ENCODE measurements at regions not wholly inside any gene's neighbourhood (a gene's known extent, or its start where the extent isn't known, plus 50 kb on each side); places are given as distances from the start of the nearest gene placed in this dataset.
A peak's percentile ranks its signal among the peaks of the same experiment; 100 is the strongest.
"Not testable (repeated sequence)": the region's sequence is repeated elsewhere in the genome, so short reads cannot be mapped to it uniquely, and the experiment has no call there.

DNA sequence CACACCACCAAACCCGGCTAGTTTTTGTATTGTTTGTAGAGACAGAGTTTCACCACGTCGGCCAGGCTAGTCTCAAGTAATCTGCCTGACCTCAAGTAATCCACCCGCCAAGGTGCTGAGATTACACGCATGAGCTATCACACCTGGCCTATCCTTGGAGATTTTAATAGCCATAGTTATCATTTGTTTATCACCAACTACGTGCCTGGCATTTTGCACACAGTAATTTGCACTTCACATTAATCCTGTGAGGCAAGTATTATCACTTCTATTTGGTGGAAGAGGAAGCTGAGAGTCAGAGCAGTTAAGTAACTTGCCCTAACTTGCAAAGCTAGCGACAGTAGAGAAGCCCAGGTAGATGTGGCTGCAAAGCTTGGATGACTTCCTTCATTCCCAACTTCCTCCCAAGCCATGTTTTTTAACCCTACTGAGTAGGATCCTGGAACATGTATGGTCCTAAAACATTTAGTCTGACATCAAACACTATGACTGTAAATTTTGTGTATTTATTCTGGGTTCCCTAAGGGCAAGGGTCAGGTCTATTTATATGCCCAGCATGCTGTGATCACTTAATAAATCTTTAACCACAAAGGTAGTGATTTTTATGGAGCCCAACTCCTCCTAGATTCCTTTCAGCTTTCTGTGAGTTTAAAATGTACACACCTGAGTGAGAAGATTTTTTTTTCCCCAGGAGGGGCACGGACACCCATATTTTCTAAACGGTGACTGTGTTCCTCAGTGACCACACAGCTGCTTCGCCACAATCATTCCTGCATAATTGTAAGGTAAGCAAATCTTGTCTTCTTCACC, 100.2 kb upstream of the RAI14 start:
- no peak for DNase-seq (ENCODE audit: low spot score)

DNA sequence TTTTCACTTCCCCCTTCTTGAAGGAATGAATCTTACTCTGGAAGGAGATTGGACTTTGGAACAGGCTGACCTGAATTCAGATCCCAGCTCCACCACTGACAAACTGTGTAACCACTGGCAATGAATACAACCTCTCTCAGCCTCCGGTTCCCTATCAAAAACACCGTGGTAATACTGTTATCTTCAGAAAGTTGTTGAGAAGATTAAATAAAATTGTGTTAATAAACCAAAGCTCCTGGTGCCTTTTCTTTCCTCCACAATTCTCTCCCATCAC, 99.7 kb upstream of the RAI14 start:
- no peak for DNase-seq (ENCODE audit: low spot score)

GRCh38 chr5:34561581-34561980, 94.5 kb upstream of the RAI14 start:
- not testable (repeated sequence) for DNase-seq (ENCODE audit: low spot score)

DNA sequence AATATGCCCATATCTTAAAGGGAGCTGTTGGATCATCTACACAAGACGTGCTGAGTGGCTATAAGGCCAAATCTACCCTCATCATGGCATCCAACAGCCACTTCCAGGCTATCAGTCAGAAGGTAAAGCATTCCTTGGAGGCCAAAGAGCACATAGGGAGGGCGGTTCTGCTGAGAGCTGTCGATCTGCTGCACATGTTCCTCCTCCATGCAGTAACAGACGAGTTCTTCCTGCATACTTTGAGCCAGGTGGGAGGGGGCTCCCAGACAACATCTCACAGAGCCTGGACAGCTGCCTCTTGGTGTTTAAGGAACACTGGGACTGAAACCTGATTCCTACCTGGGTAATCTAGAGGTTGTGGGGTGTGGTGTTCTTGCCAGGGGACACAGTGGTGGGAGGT, 93.3 kb upstream of the RAI14 start:
- DNase-seq (ENCODE audit: low spot score), result no peak

DNA sequence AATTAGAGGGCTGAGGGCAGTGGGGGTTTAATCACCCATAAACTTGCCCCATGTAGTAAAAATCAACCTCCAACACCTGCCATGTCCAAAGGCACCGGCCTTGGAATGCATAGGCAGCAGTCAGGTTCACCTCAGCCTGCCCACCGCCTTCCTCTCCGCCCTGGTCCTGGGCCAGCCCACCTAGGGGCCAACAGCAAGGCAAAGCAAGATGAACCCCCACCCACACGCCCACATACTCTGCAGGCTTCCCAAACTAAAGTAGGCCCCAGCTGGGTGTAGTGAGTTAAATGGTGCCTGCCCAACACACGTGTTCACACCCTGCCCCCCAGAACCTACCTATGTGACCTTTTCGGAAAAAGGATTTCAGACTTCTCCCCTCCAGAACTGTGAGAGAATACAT, 92.9 kb upstream of the RAI14 start:
- DNase-seq (ENCODE audit: low spot score), result no peak

GRCh38 chr5:34563931-34564709, 92.0 kb upstream of the RAI14 start:
- no peak for DNase-seq (ENCODE audit: low spot score)

DNA sequence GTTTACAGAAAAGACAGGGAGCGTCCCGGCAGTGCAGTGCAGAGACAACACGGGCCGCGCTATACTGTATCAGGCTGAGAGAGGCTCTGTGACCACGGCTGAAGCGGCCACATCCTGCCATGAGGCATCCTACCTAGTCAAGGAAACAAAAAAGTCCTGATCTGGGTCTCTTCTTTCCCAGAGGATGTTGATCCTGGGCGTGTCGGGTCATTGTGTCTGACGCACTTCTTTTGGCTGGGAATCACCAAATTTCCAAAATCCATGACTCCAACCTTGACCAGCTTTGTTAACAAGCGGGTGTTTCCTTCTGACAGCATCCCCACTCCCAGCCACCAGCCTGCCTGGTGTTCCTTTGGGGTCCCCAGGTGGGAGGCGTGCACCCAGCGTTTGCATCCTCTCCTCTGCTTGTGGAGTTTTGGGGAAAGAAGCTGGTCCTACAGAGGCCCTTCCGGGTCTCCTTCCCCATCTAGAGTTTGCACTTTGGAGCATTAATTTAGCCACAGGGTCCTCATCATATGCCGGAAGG, 91.4 kb upstream of the RAI14 start:
- DNase-seq (ENCODE audit: low spot score), result no peak

DNA sequence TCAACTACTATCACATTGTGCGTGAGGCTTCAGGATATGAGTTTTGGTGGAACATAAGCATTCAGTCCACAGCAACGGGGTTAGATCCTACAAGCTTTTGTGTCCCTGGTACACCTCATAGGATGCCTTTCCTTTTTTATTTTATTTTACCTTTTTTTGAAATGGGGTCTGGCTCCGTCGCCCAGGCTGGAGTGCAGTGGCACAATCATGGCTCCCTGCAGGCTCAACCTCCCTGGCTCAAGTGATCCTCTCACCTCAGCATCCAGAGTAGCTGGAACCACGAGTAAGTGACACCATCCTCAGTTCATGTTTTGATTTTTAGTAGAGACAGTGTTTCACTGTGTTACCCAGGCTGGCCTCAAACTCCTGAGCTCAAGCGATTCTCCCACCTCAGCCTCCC, 86.0 kb upstream of the RAI14 start:
- no peak for DNase-seq (ENCODE audit: low spot score)

- no peak for DNase-seq (ENCODE audit: low spot score)
Measured at GRCh38 chr5:34570721-34571676, 85.1 kb upstream of the RAI14 start.

GRCh38 chr5:34571677-34572041, 84.5 kb upstream of the RAI14 start:
- DNase-seq (ENCODE audit: low spot score), result no peak

DNA sequence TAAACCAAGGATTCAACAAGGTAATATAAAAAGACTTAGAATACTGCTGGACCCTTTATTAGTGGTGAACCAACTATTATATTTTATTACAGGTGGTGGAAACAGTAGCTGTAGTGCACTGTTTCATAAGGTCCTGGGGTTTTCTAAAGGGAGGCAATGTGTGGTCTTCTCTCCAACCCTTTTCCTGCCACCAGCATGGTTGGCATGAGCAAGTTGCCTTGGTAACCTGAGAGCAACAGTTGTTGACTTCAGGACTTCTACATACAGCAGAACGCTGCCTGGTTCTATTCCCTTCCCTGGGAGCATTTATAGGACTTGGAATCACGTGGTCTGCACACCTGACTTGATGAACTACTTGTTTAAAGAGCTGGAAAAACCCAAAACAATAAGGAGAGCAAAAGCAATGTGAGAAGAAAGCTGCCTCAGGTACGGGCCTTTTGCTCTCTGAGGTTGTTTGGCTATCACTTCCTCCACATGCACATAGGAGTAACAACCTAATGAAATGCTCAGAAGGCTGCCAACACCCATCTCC, 81.1 kb upstream of the RAI14 start:
- DNase-seq (ENCODE audit: low spot score), result no peak

GRCh38 chr5:34576891-34577666, 79.0 kb upstream of the RAI14 start:
- no peak for DNase-seq (ENCODE audit: low spot score)

DNA sequence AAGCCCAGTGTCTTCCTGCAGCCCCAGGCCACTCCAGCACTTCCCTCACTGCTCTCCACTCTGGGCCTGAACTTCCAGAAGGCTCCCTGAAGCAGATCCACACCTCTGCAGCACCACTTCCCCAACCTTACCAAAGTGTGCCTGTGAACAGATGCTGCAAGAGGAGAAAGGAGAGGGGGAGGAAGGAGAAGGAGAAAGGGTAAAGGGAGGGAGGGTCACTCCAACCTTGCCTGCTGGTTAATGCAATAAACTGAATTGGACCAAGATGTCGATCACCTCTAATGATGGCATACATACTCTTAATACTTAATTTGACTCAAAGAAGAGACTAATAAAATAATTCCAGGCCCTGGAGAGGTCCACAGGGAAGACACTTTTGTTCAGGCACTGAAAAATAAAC, 77.2 kb upstream of the RAI14 start:
- DNase-seq (ENCODE audit: low spot score), result no peak

GRCh38 chr5:34580983-34581382, 75.1 kb upstream of the RAI14 start:
- DNase-seq (ENCODE audit: low spot score), result no peak

DNA sequence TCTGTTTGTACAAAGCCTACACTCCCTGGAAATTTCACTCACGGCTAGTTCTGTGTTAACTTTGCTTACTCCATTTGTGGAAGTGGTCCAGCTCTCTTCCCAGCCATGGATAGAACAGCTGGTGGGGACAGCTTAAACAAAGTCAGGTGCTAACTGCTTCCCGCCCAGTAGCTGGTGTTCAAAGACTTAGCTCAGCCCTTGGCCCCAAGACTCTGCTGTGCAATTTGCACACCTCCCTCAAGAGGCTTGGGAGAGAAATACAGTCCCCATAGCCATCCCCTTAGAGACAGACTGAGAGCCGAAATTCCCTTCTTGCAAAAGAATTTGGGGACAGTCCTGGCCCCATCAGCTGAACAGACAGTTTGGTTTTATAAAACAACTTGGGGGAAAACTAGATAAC, 73.8 kb upstream of the RAI14 start:
- DNase-seq (ENCODE audit: low spot score), result no peak

DNA sequence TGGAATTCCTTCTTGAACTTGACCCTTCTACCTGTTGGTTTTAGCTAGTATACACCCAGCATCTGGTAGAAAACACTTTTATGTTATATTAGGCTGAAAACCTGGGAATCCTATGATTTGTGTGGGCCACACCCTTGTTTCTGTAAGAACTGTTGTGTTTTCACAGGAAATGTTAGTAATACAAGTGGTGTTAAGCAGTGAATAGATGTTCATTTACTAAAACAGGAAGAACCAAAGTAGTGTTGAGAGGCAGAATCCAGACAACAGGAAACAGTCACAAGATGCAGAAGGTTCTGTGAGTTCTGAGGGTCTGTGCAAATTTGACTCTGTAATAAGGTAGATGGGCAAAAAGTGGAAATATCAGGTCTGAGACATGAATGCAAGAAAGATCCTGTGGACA, 73.0 kb upstream of the RAI14 start:
- DNase-seq (ENCODE audit: low spot score), result no peak

DNA sequence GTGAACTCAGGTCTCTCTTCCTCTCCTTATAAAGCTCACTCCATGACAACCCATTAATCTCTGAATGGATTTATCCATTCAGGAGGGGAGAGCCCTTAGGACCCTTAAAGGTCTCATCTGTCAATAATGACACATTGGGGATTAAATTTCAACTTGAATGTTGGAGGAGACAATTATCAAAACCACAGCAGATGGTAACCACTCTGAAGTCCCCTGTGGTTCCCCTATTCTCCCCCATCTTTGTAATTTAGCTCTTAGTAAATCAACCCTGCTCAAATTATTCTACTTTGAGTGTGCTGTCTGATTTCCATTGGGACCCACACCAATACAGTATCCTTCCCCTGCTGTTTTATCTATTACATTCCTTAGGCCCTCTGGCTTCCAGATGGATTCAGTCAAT, 72.0 kb upstream of the RAI14 start:
- DNase-seq (ENCODE audit: low spot score), result no peak

DNA sequence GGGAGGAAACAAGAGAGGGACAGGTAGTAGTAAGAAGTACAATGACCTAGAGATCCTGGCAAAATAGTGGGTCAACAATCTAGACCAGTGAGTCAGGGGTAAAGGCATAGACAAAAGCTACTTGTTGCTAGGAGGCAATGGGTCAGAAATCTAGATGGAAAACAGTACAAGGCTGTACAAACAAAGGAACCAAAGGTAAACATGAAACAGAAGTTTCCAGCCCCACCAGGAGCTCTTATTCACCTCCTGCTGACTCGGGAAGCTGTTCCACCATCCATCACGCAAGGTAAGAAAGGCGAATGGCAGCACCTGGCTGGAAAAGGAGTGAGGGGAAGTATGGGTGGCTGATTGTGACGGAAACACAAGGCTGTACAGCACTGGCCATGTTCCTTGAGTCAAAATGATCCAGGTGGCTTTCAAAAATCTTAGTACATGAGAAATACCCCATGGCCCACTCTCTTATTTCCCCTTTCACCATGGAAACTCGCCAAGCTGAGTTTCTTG, 70.5 kb upstream of the RAI14 start:
- peak; percentile 65 for DNase-seq (ENCODE audit: low spot score)

DNA sequence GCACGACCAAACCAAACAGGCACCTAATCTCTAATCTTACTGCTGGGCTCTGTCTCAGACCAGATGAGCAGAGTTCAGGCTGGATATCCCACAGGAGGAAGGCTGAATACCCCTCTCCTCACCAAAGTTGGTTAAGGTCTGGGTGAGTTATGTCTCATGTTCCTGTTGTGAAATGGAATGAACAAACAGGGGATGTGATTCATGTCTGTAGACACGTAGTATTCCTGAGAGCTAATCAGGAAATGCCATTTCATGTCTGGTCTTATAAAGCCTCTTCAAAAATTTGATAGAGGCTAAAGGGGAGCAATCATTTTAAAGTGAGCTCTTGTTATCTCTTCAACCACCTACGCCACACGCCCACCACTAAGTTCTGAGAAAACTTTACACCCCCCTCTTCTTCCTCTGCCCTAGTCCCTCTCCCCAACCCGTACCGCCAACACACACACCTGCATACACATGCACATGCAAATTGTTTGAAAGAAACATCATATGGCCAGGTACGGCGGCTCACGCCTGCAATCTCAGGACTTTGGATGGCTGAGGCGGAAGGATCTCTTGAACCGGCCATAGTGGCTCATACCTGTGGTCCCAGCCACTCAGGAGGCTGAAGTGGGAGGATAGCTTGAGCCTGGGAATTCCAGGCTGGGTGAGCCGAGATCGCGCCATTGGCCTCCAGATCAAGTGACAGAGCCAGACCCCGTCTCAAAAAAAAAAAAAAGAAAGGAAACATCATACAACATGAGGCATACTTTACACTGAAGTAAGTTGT, 69.8 kb upstream of the RAI14 start:
- no peak for DNase-seq (ENCODE audit: low spot score)

Data from ureter (tissue), 1 donor.